GM18951 (cell line): ENCODE measurements at regions not wholly inside any gene's neighbourhood (a gene's known extent, or its start where the extent isn't known, plus 50 kb on each side); places are given as distances from the start of the nearest gene placed in this dataset.

Experiments
- POLR2A ChIP-seq: IDR thresholded peaks from 4 replicates; pipeline ENCODE4 v1.6.1; 2011; ENCODE audit warnings: mild to moderate bottlenecking; ENCODE audit not compliant: insufficient read length, insufficient read depth; ENCODE audit errors: extremely low read depth
- in situ Hi-C: fragments of 300-500 bp; cut with MboI; formaldehyde crosslinking; loops from one replicate; pipeline ENCODE4 v1.12.0; 2022; ENCODE audit warnings: low sequenced_read_pairs, mixed read lengths, inconsistent platforms; ENCODE audit not compliant: unreplicated experiment

- no peak for TF ChIP-seq POLR2A
- in situ Hi-C loops = no loop called here
Measured at GRCh38 chr15:35301088-35301487, 216.0 kb upstream of the NANOGP8 start.

- no peak for TF ChIP-seq POLR2A
- in situ Hi-C loops = no loop called here
Measured at GRCh38 chr15:35299059-35299735, 214.1 kb upstream of the NANOGP8 start.

- in situ Hi-C loops = no loop called here
- TF ChIP-seq POLR2A = no peak
Measured at GRCh38 chr15:35298509-35298908, 213.4 kb upstream of the NANOGP8 start.

GRCh38 chr15:35293353-35294130, 208.4 kb upstream of the NANOGP8 start:
- in situ Hi-C loops = no loop called here
- no peak for TF ChIP-seq POLR2A

- TF ChIP-seq POLR2A = no peak
- in situ Hi-C loops = no loop called here
Measured at GRCh38 chr15:35290301-35290721, 205.2 kb upstream of the NANOGP8 start.

- no peak for TF ChIP-seq POLR2A
- in situ Hi-C loops = loop anchor here (10.0 kb wide), 1 partner anchor 214 kb away; no protein-coding TSS in a partner anchor
Measured at GRCh38 chr15:35289024-35289617, 204.0 kb upstream of the NANOGP8 start.

- in situ Hi-C loops = loop anchor here (10.0 kb wide), 1 partner anchor 214 kb away; no protein-coding TSS in a partner anchor
- TF ChIP-seq POLR2A = no peak
Measured at GRCh38 chr15:35288580-35288979, 203.5 kb upstream of the NANOGP8 start.

- in situ Hi-C loops = loop anchor here (10.0 kb wide), 1 partner anchor 212 kb away; no protein-coding TSS in a partner anchor
- no peak for TF ChIP-seq POLR2A
Measured at GRCh38 chr15:35286721-35287120, 201.6 kb upstream of the NANOGP8 start.

- in situ Hi-C loops = loop anchor here (10.0 kb wide), 1 partner anchor 208 kb away; no protein-coding TSS in a partner anchor
- no peak for TF ChIP-seq POLR2A
Measured at GRCh38 chr15:35282965-35283496, 197.9 kb upstream of the NANOGP8 start.

- in situ Hi-C loops = loop anchor here (10.0 kb wide), 1 partner anchor 207 kb away; no protein-coding TSS in a partner anchor
- TF ChIP-seq POLR2A = no peak
Measured at GRCh38 chr15:35281515-35281914, 196.4 kb upstream of the NANOGP8 start.

- TF ChIP-seq POLR2A = no peak
- in situ Hi-C loops = loop anchor here (10.0 kb wide), 1 partner anchor 205 kb away; no protein-coding TSS in a partner anchor
Measured at GRCh38 chr15:35279811-35280210, 194.7 kb upstream of the NANOGP8 start.

GRCh38 chr15:35271371-35272043, 186.4 kb upstream of the NANOGP8 start:
- in situ Hi-C loops = no loop called here
- TF ChIP-seq POLR2A = no peak
